ENCODE measurements at regions not wholly inside any gene's neighbourhood (a gene's known extent, or its start where the extent isn't known, plus 50 kb on each side); places are given as distances from the start of the nearest gene placed in this dataset.

- no peak for FAIRE-seq
- no peak overlapping the region for H3K4me3 ChIP-seq
- no peaks in the 10 kb centered on the region for H3K4me1 ChIP-seq
- CTCF ChIA-PET, result no interaction called here
- H3K27ac ChIP-seq, result no peak overlapping the region
- peaks cover 8% of the 10 kb centered on the region; the same call in 1 of the 3 replicates for H3K9me3 ChIP-seq
- no peak for ATAC-seq
- TF ChIP-seq NR3C1 (IDR thresholded peaks at IDR 0.05) (no peak), RAD21 (conservative IDR thresholded peaks at IDR 0.05 in 1 of 2, IDR thresholded peaks at IDR 0.05 in 1 of 2) (no peak), RCOR1 (IDR thresholded peaks at IDR 0.05; ENCODE audit: low read depth, low read length) (no peak), EHMT2 (IDR thresholded peaks at IDR 0.05; ENCODE audit: low read depth) (no peak), TP53 (CRISPR knock-in tag; IDR thresholded peaks at IDR 0.05) (no peak), REST (IDR thresholded peaks at IDR 0.05) (no peak), ATOH8 (CRISPR knock-in tag; IDR thresholded peaks at IDR 0.05; ENCODE audit: low read depth) (no peak), ZC3H11A (IDR thresholded peaks at IDR 0.05) (no peak), POLR2A (IDR thresholded peaks at IDR 0.05; ENCODE audit: low read length) (no peak), KDM5A (IDR thresholded peaks at IDR 0.05) (no peak), FOXS1 (CRISPR knock-in tag; IDR thresholded peaks at IDR 0.05) (no peak), HOXA7 (CRISPR knock-in tag; IDR thresholded peaks at IDR 0.05) (no peak), POLR2AphosphoS2 (conservative IDR thresholded peaks at IDR 0.05; ENCODE audit: low read length) (no peak), GATA3 (IDR thresholded peaks at IDR 0.05; ENCODE audit: borderline replicate concordance) (no peak), RNF2 (IDR thresholded peaks at IDR 0.05; ENCODE audit: borderline replicate concordance, low read depth) (no peak)
- TF ChIP-seq, protein P1, sequence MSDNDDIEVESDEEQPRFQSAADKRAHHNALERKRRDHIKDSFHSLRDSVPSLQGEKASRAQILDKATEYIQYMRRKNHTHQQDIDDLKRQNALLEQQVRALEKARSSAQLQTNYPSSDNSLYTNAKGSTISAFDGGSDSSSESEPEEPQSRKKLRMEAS (IDR thresholded peaks at IDR 0.05), result no peak
- POLR2A ChIA-PET, result no interaction called here
- no peak overlapping the region for H3K4me2 ChIP-seq
- WGBS (ENCODE audit: missing lambda C conversion rate), result 7% methylated on average over 2 of the region's 2 CpGs
- DNase-seq (ENCODE audit: low read depth in 1 of 2, low spot score in 1 of 2), result no peak
Observed at GRCh38 chr10:90133606-90134005, 432.2 kb downstream of the KIF20B start.

- Histone ChIP-seq H3K27ac (no peak overlapping the region), H3K4me3 (no peak overlapping the region), H3K4me2 (no peak overlapping the region), H3K4me1 (no peaks in the 10 kb centered on the region), H3K9me3 (peaks cover 8% of the 10 kb centered on the region; the same call in 1 of the 3 replicates)
- FAIRE-seq (no peak), DNase-seq (ENCODE audit: low read depth in 1 of 2, low spot score in 1 of 2) (peak in 1 of 2 experiments; percentile 19), ATAC-seq (no peak)
- ChIA-PET CTCF (interaction anchor here (1.0 kb wide), 1 partner anchor 342 kb away, joined by 3 read pairs; no protein-coding TSS in a partner anchor), POLR2A (no interaction called here)
- WGBS (ENCODE audit: missing lambda C conversion rate), result 9% methylated on average over 8 of the region's 8 CpGs
- TF ChIP-seq, protein P2, sequence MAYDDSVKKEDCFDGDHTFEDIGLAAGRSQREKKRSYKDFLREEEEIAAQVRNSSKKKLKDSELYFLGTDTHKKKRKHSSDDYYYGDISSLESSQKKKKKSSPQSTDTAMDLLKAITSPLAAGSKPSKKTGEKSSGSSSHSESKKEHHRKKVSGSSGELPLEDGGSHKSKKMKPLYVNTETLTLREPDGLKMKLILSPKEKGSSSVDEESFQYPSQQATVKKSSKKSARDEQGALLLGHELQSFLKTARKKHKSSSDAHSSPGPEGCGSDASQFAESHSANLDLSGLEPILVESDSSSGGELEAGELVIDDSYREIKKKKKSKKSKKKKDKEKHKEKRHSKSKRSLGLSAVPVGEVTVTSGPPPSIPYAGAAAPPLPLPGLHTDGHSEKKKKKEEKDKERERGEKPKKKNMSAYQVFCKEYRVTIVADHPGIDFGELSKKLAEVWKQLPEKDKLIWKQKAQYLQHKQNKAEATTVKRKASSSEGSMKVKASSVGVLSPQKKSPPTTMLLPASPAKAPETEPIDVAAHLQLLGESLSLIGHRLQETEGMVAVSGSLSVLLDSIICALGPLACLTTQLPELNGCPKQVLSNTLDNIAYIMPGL (CRISPR knock-in tag; IDR thresholded peaks at IDR 0.05; ENCODE audit: borderline replicate concordance), result no peak
- TF ChIP-seq REST (IDR thresholded peaks at IDR 0.05) (no peak), RNF2 (IDR thresholded peaks at IDR 0.05; ENCODE audit: borderline replicate concordance, low read depth) (no peak), RCOR1 (IDR thresholded peaks at IDR 0.05; ENCODE audit: low read depth, low read length) (no peak), SMC3 (IDR thresholded peaks at IDR 0.05) (no peak), HOXB5 (CRISPR knock-in tag; IDR thresholded peaks at IDR 0.05) (no peak), ATOH8 (CRISPR knock-in tag; IDR thresholded peaks at IDR 0.05; ENCODE audit: low read depth) (no peak), FOXS1 (CRISPR knock-in tag; IDR thresholded peaks at IDR 0.05) (no peak), USF2 (IDR thresholded peaks at IDR 0.05) (no peak)
- TF ChIP-seq, protein P3, sequence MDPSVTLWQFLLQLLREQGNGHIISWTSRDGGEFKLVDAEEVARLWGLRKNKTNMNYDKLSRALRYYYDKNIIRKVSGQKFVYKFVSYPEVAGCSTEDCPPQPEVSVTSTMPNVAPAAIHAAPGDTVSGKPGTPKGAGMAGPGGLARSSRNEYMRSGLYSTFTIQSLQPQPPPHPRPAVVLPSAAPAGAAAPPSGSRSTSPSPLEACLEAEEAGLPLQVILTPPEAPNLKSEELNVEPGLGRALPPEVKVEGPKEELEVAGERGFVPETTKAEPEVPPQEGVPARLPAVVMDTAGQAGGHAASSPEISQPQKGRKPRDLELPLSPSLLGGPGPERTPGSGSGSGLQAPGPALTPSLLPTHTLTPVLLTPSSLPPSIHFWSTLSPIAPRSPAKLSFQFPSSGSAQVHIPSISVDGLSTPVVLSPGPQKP (IDR thresholded peaks at IDR 0.05; ENCODE audit: low read depth, low read length), result no peak
Observed at GRCh38 chr10:90136731-90137316, 435.4 kb downstream of the KIF20B start.
